GM18867 (cell line): ENCODE measurements at regions not wholly inside any gene's neighbourhood (a gene's known extent, or its start where the extent isn't known, plus 50 kb on each side); places are given as distances from the start of the nearest gene placed in this dataset.

Source experiments
- ATAC-seq: cut with Tn5 transposase; IDR thresholded peaks from one replicate; pipeline ENCODE4 v1.9.1; 2021; ENCODE audit warnings: mild to moderate bottlenecking, moderate library complexity; ENCODE audit not compliant: unreplicated experiment

GRCh38 chr13:34640179-34640992 lies 301.7 kb upstream of the NBEA start:
- no peak for ATAC-seq

- ATAC-seq = no peak
Observed at GRCh38 chr13:34640993-34641330, 301.1 kb upstream of the NBEA start.

- ATAC-seq = no peak
Observed at GRCh38 chr13:34647379-34648150, 294.5 kb upstream of the NBEA start.

- ATAC-seq = no peak
Observed at GRCh38 chr13:34654203-34654602, 287.9 kb upstream of the NBEA start.

- no peak for ATAC-seq
Observed at GRCh38 chr13:34654647-34655046, 287.4 kb upstream of the NBEA start.

GRCh38 chr13:34655554-34655953 lies 286.5 kb upstream of the NBEA start:
- peak; percentile 77 for ATAC-seq

- no peak for ATAC-seq
Observed at GRCh38 chr13:34657716-34658115, 284.4 kb upstream of the NBEA start.

- peak; percentile 48 for ATAC-seq
Observed at GRCh38 chr13:34667286-34668218, 274.5 kb upstream of the NBEA start.

- ATAC-seq = no peak
Observed at GRCh38 chr13:34671137-34671536, 270.9 kb upstream of the NBEA start.

- no peak for ATAC-seq
Observed at GRCh38 chr13:34672631-34673030, 269.4 kb upstream of the NBEA start.

- no peak for ATAC-seq
Observed at GRCh38 chr13:34675626-34676025, 266.4 kb upstream of the NBEA start.

GRCh38 chr13:34678154-34678553 lies 263.9 kb upstream of the NBEA start:
- ATAC-seq = no peak

GRCh38 chr13:34681405-34681955 lies 260.6 kb upstream of the NBEA start:
- ATAC-seq = no peak

GRCh38 chr13:34695063-34695462 lies 247.0 kb upstream of the NBEA start:
- ATAC-seq = no peak

- no peak for ATAC-seq
Observed at GRCh38 chr13:34696296-34696695, 245.8 kb upstream of the NBEA start.

- ATAC-seq = no peak
Observed at GRCh38 chr13:34696741-34697140, 245.3 kb upstream of the NBEA start.

GRCh38 chr13:34698945-34699344 lies 243.1 kb upstream of the NBEA start:
- no peak for ATAC-seq

GRCh38 chr13:34700155-34700554 lies 241.9 kb upstream of the NBEA start:
- no peak for ATAC-seq

GRCh38 chr13:34701919-34702318 lies 240.2 kb upstream of the NBEA start:
- no peak for ATAC-seq

GRCh38 chr13:34708566-34709313 lies 233.3 kb upstream of the NBEA start:
- no peak for ATAC-seq
